ENCODE measurements at regions not wholly inside any gene's neighbourhood (a gene's known extent, or its start where the extent isn't known, plus 50 kb on each side); places are given as distances from the start of the nearest gene placed in this dataset.

- CTCF ChIA-PET: no interaction called here
These were observed 255.9 kb downstream of the GABRG2 start for GRCh38 chr5:162323466-162323865.

More at GRCh38 chr5:162323466-162323865, 255.9 kb downstream of the GABRG2 start:
- H3K79me1 ChIP-seq (ENCODE audit: low read depth in 1 of 2, low read length in 2 of 2): no peaks in the 10 kb centered on the region
- no peak overlapping the region for H2BK15ac ChIP-seq (ENCODE audit: low read depth, low read length)
- TF ChIP-seq FOS (IDR thresholded peaks at IDR 0.05; ENCODE audit: low read depth, low read length): no peak
- TF ChIP-seq POLR2A (IDR thresholded peaks at IDR 0.05; ENCODE audit: low read depth, low read length): no peak
- TF ChIP-seq CHD1 (IDR thresholded peaks at IDR 0.05; ENCODE audit: low read depth, low read length): no peak
- TF ChIP-seq RFX5 (IDR thresholded peaks at IDR 0.05; ENCODE audit: low read depth, low read length): no peak
- TF ChIP-seq CEBPB (IDR thresholded peaks at IDR 0.05; ENCODE audit: low read depth, low read length): no peak
- no peak for TF ChIP-seq BHLHE40 (IDR thresholded peaks at IDR 0.05; ENCODE audit: low read depth, low read length)
- no peak for TF ChIP-seq USF2 (IDR thresholded peaks at IDR 0.05; ENCODE audit: low read depth, low read length)
- TF ChIP-seq RCOR1 (IDR thresholded peaks at IDR 0.05; ENCODE audit: insufficient replicate concordance, low read length): no peak
- H3K23ac ChIP-seq (ENCODE audit: low read depth, low read length): no peak overlapping the region
- H2AK9ac ChIP-seq (replicated peaks; ENCODE audit: low read depth, low read length, poor library complexity): no peak overlapping the region
- no peak overlapping the region for H3K56ac ChIP-seq (ENCODE audit: extremely low read depth, insufficient read depth, low read length)
- dilution Hi-C loops (cut with HindIII; ENCODE audit: low sequenced_read_pairs, unreplicated experiment): no loop called here
- no peak overlapping the region for H3K9ac ChIP-seq (ENCODE audit: low read depth, low read length)
- POLR2A ChIA-PET (ENCODE audit: unreplicated experiment): no interaction called here
- no peaks in the 10 kb centered on the region for H3K4me1 ChIP-seq (ENCODE audit: control insufficient read depth, insufficient read depth, low read length)
- H2BK20ac ChIP-seq (ENCODE audit: low read depth, low read length): no peak overlapping the region
- H3K18ac ChIP-seq (ENCODE audit: low read depth, low read length): no peak overlapping the region
- no peaks in the 10 kb centered on the region for H4K20me1 ChIP-seq (ENCODE audit: insufficient read depth, low read length)
- H3K9me3 ChIP-seq (ENCODE audit: control insufficient read depth, insufficient read depth, low read length): peaks cover 16% of the 10 kb centered on the region
- no peak overlapping the region for H4K8ac ChIP-seq (ENCODE audit: low read depth in 2 of 2, low read length in 2 of 2)
- H3K4me3 ChIP-seq (ENCODE audit: insufficient read depth, low read depth, low read length): no peak overlapping the region
- BruUV-seq (replicated peaks): no TSS peak
- H4K5ac ChIP-seq (ENCODE audit: low read depth, low read length): no peak overlapping the region
- in situ Hi-C loops (cut with MboI; ENCODE audit: low sequenced_read_pairs): no loop called here
- no peak overlapping the region for H2AK5ac ChIP-seq (ENCODE audit: low read depth, low read length)
- ATAC-seq (ENCODE audit: low read depth) (no peak), DNase-seq (no peak)
- no CpG with 5 or more reads among the region's 3 CpGs for WGBS, 2 experiments (ENCODE audit: extremely low coverage in 2 of 2, insufficient read length in 1 of 2)
- no peaks in the 10 kb centered on the region for H3K36me3 ChIP-seq (ENCODE audit: control insufficient read depth, insufficient read depth, low read length)
- H3K27me3 ChIP-seq (ENCODE audit: control insufficient read depth, insufficient read depth, low read length): no peaks in the 10 kb centered on the region
- intact Hi-C loops (cut with micrococcal nuclease): no loop called here
- no peaks in the 10 kb centered on the region for H3K9me1 ChIP-seq (ENCODE audit: insufficient read depth, low read length)
- H3K14ac ChIP-seq (replicated peaks; ENCODE audit: low read depth, low read length): no peak overlapping the region
- H3K27ac ChIP-seq (ENCODE audit: insufficient read depth, low read length): no peak overlapping the region
- H3K4ac ChIP-seq (ENCODE audit: low read depth, low read length): no peak overlapping the region
- no peak overlapping the region for H2BK5ac ChIP-seq (ENCODE audit: low read depth, low read length, poor library complexity, severe bottlenecking)
- H3K4me2 ChIP-seq (ENCODE audit: low read depth, low read length): no peak overlapping the region
- no peak overlapping the region for H4K91ac ChIP-seq (ENCODE audit: insufficient read depth, low read depth, low read length)
- H2BK120ac ChIP-seq (ENCODE audit: low read depth, low read length): no peak overlapping the region
- no peak overlapping the region for H2AFZ ChIP-seq (replicated peaks; ENCODE audit: low read length, poor library complexity)

All from IMR-90 (cell line).